DMS79 treated with DMSO at 0.1 percent for 48 hours (cell line): ENCODE measurements at regions not wholly inside any gene's neighbourhood (a gene's known extent, or its start where the extent isn't known, plus 50 kb on each side); places are given as distances from the start of the nearest gene placed in this dataset.

Experiments
- DNase-seq: peaks from one replicate; lab custom pipeline; 2025; lab: John Stamatoyannopoulos, UW

- no peak for DNase-seq
These were observed 362.3 kb upstream of the EPHA5 start for GRCh38 chr4:66032571-66032970.

DNA sequence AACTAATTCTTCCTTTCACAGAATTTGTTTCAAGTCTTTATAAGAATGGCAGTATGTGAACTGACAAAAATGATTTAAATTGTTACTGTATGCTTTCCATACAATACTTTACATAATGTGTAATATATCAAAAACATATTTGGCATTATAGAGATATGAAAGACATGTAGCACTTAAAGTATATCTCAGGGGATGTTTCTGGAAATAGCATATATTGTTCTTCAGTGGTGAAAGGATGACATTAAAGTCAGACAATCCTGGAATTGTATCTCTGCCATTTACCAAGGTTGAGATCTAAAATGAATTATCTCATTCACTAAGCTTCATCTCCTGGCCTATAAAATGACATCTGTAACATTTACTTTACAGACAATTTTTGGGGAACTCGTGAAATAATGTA is 358.4 kb upstream of the EPHA5 start:
- no peak for DNase-seq

GRCh38 chr4:66023061-66023460 is 352.8 kb upstream of the EPHA5 start:
- DNase-seq, result no peak

GRCh38 chr4:66017671-66018070 is 347.4 kb upstream of the EPHA5 start:
- no peak for DNase-seq

- DNase-seq, result no peak
These were observed 346.0 kb upstream of the EPHA5 start for GRCh38 chr4:66016240-66016639.

- no peak for DNase-seq
These were observed 344.0 kb upstream of the EPHA5 start for GRCh38 chr4:66014146-66014765.

DNA sequence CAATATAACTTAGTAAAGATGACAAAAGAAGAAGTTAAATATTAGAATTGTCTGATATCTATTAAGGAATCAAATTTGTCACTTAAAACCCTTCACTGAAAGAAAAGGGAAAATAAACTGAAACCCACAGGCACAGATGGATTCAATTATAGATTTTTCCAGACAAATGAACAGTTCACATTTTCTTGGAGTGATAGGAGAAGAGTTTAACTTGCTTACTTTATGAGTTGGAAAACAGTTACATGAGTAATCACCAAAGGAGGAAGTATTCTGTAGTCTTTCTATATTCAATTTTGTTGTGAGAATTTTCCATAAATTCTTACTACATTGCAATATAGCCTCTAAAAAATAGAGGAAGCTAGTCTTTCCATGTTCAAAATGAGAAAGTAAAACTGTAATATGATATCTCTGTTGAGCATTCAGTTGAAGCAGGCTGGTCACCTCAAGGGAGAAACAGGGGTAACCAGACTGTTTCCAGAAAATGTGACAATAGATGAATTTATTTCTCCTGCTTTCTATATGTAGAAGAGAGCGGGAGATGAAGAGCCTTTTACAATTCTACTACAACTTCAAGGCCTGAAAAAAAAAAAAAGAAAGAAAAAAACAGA is 330.3 kb upstream of the EPHA5 start:
- no peak for DNase-seq

GRCh38 chr4:65999518-65999871 is 329.2 kb upstream of the EPHA5 start:
- DNase-seq, result no peak

DNA sequence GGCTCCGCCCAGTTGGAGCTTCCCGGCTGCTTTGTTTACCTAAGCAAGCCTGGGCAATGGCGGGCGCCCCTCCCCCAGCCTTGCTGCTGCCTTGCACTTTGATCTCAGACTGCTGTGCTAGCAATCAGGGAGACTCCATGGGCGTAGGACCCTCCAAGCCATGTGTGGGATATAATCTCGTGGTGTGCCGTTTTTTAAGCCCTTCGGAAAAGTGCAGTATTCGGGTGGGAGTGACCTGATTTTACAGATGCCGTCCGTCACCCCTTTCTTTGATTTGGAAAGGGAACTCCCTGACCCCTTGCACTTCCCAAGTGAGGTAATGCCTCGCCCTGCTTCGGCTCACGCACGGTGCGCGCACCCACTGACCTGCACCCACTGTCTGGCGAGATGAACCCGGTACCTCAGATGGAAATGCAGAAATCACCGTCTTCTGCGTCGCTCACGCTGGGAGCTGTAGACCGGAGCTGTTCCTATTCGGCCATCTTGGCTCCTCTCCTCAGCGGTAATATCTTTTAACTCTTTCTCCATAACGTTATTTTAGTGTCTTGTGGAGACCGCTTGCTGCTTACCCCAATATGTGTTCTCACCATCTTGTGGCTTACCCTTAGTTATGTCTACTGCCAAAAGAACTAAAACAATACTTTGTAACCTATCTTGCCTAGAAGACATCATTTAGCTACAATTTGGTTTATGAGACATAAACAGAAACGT is 328.7 kb upstream of the EPHA5 start:
- DNase-seq, result peak; percentile 5

DNA sequence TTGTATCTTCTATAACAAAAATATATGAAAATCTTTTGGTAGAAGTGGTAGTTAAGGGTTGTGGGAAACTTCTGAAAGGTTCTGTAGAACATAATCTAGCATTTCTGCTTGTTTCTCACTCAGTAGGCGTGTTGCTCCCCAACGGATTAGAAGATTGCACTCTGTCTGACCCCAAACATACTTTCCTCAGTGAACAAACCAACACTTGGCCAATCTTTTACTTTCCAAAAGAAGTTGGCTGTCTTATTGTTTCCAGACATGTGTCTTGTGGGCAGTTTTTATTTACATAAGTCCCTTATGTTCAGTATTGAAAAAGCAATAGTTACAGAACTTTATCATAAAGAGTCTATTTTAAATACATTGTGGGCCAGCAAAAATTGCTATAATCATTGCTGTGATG is 312.8 kb upstream of the EPHA5 start:
- no peak for DNase-seq

- DNase-seq, result no peak
These were observed 306.0 kb upstream of the EPHA5 start for GRCh38 chr4:65976287-65976686.

- no peak for DNase-seq
These were observed 302.9 kb upstream of the EPHA5 start for GRCh38 chr4:65973186-65973585.

GRCh38 chr4:65971686-65972085 is 301.4 kb upstream of the EPHA5 start:
- no peak for DNase-seq

- no peak for DNase-seq
These were observed 298.7 kb upstream of the EPHA5 start for GRCh38 chr4:65968831-65969558.

- no peak for DNase-seq
These were observed 290.5 kb upstream of the EPHA5 start for GRCh38 chr4:65960751-65961150.

- no peak for DNase-seq
These were observed 284.1 kb upstream of the EPHA5 start for GRCh38 chr4:65954416-65954815.

DNA sequence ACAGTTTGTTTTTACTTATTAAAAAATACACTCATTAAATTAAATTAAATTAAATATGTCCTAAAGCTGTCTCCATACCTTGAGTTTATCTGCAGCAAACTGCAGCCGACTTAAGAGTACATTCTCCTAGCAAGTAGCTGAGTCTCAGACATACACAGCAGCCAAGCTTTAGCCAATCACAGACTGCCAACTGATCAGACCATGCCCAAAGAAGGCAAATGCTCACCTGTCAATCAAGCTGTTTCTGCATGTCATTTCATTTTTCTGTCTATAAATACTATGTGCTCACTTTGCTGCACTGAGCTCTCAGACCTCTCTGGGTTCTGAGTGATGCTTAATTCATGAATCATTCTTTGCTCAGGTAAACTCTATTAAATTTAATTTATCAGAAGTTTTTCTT is 280.9 kb upstream of the EPHA5 start:
- no peak for DNase-seq

- no peak for DNase-seq
These were observed 272.8 kb upstream of the EPHA5 start for GRCh38 chr4:65943076-65943475.

GRCh38 chr4:65924843-65925242 is 254.6 kb upstream of the EPHA5 start:
- DNase-seq, result no peak

GRCh38 chr4:65923616-65924015 is 253.3 kb upstream of the EPHA5 start:
- no peak for DNase-seq

DNA sequence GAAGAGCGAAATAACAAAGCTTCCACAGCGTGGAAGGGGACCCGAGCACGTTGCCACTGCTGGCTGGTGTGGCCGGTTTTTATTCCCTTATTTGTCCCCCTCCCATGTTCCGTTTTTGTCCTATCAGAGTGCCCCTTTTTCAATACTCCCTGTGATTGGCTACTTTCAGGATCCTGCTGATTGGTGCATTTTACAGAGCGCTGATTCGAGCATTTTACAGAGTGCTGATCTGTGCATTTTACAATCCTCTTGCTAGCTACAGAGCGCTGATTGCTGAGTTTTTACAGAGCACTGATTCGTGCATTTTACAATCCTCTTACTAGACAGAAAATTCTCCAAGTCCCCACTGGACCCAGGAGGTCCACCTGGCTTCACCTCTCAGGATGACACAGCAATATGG is 250.9 kb upstream of the EPHA5 start:
- DNase-seq, result no peak

- no peak for DNase-seq
These were observed 248.6 kb upstream of the EPHA5 start for GRCh38 chr4:65918872-65919271.

- DNase-seq, result no peak
These were observed 247.9 kb upstream of the EPHA5 start for GRCh38 chr4:65918212-65918611.
